Muscle of leg (tissue), 3 donors: ENCODE measurements at regions not wholly inside any gene's neighbourhood (a gene's known extent, or its start where the extent isn't known, plus 50 kb on each side); places are given as distances from the start of the nearest gene placed in this dataset.

ENCODE experiments used
- DNase-seq: peaks from one replicate; pipeline ENCODE4 v3.0.0; 2013
- H3K27ac ChIP-seq: one replicate; pipeline ENCODE4 v1.5.1; 2013; ENCODE audit warnings: mild to moderate bottlenecking, low read length, control low read depth
- H3K27me3 ChIP-seq: one replicate; pipeline ENCODE4 v1.6.1; 2013; ENCODE audit warnings: low read length; ENCODE audit not compliant: control insufficient read depth, insufficient read depth
- H3K36me3 ChIP-seq: one replicate; pipeline ENCODE4 v1.6.1; 2013; ENCODE audit warnings: low read length; ENCODE audit not compliant: control insufficient read depth, insufficient read depth
- H3K4me1 ChIP-seq: one replicate; pipeline ENCODE4 v1.6.1; 2013; ENCODE audit warnings: low read length; ENCODE audit not compliant: control insufficient read depth, insufficient read depth
- H3K4me3 ChIP-seq: one replicate; pipeline ENCODE4 v1.5.1; 2013; ENCODE audit warnings: low read length, control low read depth
- H3K9me3 ChIP-seq: replicated peaks from 2 replicates; pipeline ENCODE4 v1.6.1; 2013; ENCODE audit warnings: low read depth, low read length; ENCODE audit not compliant: control insufficient read depth
- WGBS: methylation state at CpG from one replicate; pipeline ENCODE4 v1.1.5; 2013; ENCODE audit warnings: missing lambda C conversion rate; ENCODE audit not compliant: insufficient coverage; 5-methylcytosine and 5-hydroxymethylcytosine counted together

DNA sequence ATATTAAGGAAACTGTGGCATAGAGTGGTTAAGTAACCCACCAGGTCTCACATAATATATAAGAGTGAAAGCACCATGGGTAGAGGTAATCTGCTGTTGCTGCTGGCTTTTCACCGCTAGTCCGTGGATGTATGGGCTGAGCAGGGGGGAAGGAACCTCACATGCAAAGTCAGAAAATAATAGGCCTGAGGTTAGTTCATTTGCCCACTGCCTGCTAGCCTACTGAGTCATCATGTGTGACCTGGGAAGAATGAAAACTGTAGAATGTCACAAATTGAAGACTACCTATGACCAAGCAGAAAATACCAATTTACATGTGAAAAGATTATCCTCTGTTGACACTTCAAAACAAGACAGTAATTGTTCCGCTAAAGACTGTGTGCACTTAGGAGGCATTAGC is 560.1 kb upstream of the FAT3 start:
- H3K4me3 ChIP-seq: no peak overlapping the region
- 28% methylated on average over 2 of the region's 3 CpGs for WGBS

DNA sequence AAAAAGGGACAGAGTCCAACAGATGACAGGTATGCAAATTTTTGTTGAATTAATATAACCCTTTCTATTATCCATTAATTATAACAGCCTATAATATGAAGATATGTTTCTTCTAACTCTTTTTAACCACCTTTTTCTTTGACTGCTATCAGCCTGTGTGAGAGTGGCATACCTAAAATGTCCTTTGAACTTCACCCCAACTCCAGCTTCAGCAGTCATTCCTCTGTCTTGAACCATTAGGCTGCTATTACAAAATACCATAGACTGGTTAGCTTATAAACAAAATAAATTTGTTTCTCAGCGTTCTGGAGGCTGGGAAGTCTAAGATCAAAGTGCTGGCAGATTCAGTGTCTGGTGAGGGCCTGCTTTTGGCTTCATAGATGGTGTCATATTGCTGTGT is 564.6 kb upstream of the FAT3 start:
- H3K27ac ChIP-seq: no peak overlapping the region
- no peak for DNase-seq
- H3K27me3 ChIP-seq: no peaks in the 10 kb centered on the region
- no peak overlapping the region for H3K4me3 ChIP-seq
- no peaks in the 10 kb centered on the region for H3K4me1 ChIP-seq
- 20% methylated on average over 1 of the region's 1 CpG for WGBS
- H3K9me3 ChIP-seq: no peaks in the 10 kb centered on the region
- no peaks in the 10 kb centered on the region for H3K36me3 ChIP-seq

More for the DNA sequence above, 560.1 kb upstream of the FAT3 start:
- DNase-seq: no peak
- Histone ChIP-seq H3K27ac (no peak overlapping the region), H3K27me3 (no peaks in the 10 kb centered on the region), H3K9me3 (no peaks in the 10 kb centered on the region), H3K36me3 (no peaks in the 10 kb centered on the region), H3K4me1 (no peaks in the 10 kb centered on the region)

DNA sequence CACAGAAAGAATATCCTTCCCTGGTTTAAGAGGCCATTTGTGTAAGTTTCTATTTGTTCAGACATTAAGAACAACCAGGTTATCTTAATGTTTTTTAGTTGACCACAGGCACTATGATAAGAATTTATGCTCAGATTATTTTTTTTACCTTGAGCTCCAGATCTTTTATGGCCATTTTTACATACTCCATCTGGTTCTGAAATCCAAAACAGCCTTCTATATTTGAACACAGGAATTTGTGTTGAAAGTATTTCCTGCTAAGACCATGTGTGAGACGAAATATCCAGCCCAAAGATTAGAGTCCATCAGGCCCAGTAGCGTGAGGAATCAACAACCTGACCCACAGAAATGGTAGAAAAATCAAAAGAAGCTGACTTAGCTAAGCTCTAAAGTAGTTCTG is 569.9 kb upstream of the FAT3 start:
- H3K4me3 ChIP-seq: no peak overlapping the region
- no peaks in the 10 kb centered on the region for H3K27me3 ChIP-seq
- no peaks in the 10 kb centered on the region for H3K9me3 ChIP-seq
- H3K27ac ChIP-seq: no peak overlapping the region
- H3K4me1 ChIP-seq: no peaks in the 10 kb centered on the region
- no CpG with 5 or more reads among the region's 2 CpGs for WGBS
- H3K36me3 ChIP-seq: no peaks in the 10 kb centered on the region
- DNase-seq: no peak

DNA sequence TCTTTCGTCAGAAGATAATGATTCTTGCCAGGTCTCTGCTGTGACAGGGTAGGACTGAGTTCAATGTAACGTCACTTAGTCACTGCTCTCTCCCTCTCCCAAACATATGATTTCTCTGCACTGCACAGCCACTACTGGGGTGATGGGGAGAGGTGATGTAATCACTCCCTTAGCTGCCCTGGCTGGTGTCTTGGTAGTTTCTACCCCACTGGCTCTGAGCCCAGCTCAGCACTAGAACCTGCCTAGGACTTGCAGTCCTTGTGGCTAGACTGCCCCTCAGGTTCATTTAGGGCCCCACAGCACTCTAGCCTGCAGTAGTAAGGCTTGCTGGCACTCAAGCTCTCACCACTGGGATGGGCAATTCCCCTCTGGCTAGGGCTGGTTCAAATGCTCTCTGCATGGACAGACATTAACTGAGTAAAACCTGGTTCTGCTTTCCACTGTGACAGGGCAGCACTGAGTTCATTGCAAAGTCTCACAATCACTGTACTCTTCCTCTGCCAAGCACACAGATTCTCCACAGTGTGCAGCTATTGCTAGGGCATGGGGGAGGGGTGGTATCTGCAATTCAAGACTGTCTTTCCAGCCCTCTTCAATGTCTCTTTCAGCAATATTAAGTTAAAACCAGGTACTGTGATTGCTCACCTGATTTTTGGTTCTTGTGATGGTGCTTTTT is 571.4 kb upstream of the FAT3 start:
- Histone ChIP-seq H3K27me3 (no peaks in the 10 kb centered on the region), H3K4me1 (no peaks in the 10 kb centered on the region), H3K9me3 (no peaks in the 10 kb centered on the region), H3K36me3 (no peaks in the 10 kb centered on the region), H3K4me3 (no peak overlapping the region), H3K27ac (no peak overlapping the region)
- DNase-seq: no peak
- WGBS: no CpG with 5 or more reads among the region's 2 CpGs

DNA sequence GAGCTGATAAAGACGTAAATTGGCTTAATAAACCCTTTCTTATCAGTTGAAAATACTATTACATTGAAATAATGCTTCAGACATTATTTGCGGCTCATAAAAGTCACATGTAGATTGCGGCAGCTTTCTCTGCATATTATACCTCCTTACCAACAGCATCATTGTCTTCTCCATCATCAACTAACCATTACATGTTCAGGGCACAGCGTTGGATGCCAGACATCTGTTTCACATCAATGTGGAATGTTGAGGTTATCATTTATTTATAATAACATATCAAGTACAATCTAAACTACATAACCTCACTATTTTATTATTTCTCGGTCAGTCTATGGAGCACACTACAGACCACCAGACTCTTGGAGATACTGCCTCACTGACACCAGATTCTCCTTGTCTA is 573.8 kb upstream of the FAT3 start:
- WGBS: no CpG with 5 or more reads among the region's 5 CpGs
- H3K4me3 ChIP-seq: no peak overlapping the region
- H3K36me3 ChIP-seq: no peaks in the 10 kb centered on the region
- no peak for DNase-seq
- no peaks in the 10 kb centered on the region for H3K27me3 ChIP-seq
- H3K9me3 ChIP-seq: no peaks in the 10 kb centered on the region
- H3K4me1 ChIP-seq: no peaks in the 10 kb centered on the region
- H3K27ac ChIP-seq: no peak overlapping the region

DNA sequence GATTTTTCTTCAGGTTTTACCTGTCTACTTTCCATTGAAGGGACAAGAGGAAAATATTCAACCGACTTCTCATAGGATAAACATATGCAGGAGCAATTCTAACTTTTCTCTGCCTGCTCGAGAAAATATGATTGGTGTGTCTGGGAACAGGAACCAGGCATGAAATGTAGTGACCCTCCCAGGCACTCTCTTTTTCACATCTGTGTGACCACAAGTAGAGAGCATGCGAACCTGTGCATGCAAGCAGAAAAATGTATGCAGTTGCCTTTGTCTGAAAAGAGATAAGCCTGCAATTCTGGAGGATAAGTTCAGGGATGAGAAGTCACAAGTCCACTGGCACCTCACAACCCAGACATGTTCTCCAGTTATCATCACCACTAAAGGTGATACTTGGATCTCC is 583.5 kb upstream of the FAT3 start:
- H3K4me1 ChIP-seq: no peaks in the 10 kb centered on the region
- no peak overlapping the region for H3K4me3 ChIP-seq
- no peaks in the 10 kb centered on the region for H3K36me3 ChIP-seq
- H3K27ac ChIP-seq: no peak overlapping the region
- no peaks in the 10 kb centered on the region for H3K9me3 ChIP-seq
- WGBS: 83% methylated on average over 1 of the region's 3 CpGs
- no peaks in the 10 kb centered on the region for H3K27me3 ChIP-seq
- no peak for DNase-seq

DNA sequence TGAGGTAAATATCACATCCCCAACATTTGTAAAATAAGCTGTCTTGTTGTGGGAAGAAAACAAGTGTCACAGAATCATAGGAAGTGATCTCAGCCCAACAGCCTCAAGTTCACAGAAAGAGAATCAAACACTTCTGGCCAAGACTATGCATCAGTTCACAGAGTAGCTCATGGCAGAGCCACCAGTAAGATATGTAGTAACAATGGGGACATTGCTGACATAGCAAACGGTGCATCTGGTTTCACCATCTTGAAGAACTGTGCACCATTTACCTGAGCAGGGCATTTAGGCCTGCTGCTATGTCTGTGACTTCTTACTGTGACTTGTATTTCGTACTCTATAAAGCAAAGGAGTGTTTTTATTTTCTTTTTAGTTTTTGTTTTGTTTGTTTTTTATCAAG is 585.3 kb upstream of the FAT3 start:
- WGBS: 75% methylated on average over 1 of the region's 2 CpGs
- Histone ChIP-seq H3K36me3 (no peaks in the 10 kb centered on the region), H3K9me3 (no peaks in the 10 kb centered on the region), H3K27me3 (no peaks in the 10 kb centered on the region), H3K27ac (no peak overlapping the region), H3K4me1 (no peaks in the 10 kb centered on the region), H3K4me3 (no peak overlapping the region)
- DNase-seq: no peak

DNA sequence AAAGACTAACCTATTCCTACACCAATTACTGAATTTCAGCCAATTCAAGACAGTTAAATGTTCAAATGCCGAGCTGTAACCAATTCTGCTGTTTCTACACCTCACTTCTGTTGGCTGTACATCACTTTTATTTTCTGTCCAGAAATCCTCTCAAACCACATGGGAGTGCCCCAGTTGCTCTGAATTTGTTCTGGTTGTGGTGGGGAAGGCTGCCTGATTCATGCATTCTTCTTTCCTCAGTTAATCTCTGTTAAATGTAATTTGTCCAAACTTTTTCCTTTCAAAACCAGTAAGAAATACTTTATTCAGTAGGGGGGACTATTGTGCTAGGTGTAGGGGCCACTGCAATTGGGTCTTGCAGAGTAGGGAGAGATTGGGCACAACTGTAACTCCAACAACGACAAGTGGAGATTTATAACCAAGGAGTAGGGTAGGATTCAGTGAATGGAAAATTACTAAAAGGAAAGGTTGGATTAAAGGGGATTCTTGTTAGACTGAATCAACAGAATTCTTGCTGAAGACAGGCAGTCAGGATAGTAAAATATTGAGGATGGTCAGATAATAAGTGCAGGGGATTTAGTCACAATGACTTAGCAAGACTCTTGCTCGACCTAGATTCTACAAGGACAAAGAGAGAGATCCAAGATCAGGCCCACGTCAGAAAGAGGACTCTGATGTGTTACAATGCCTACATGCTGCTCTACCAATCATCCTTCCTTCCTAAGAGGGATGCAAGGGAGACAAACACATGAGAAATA is 593.5 kb upstream of the FAT3 start:
- no peaks in the 10 kb centered on the region for H3K36me3 ChIP-seq
- no peak for DNase-seq
- H3K9me3 ChIP-seq: no peaks in the 10 kb centered on the region
- no peak overlapping the region for H3K27ac ChIP-seq
- no peak overlapping the region for H3K4me3 ChIP-seq
- H3K4me1 ChIP-seq: no peaks in the 10 kb centered on the region
- H3K27me3 ChIP-seq: no peaks in the 10 kb centered on the region
- WGBS: 73% methylated on average over 2 of the region's 4 CpGs

DNA sequence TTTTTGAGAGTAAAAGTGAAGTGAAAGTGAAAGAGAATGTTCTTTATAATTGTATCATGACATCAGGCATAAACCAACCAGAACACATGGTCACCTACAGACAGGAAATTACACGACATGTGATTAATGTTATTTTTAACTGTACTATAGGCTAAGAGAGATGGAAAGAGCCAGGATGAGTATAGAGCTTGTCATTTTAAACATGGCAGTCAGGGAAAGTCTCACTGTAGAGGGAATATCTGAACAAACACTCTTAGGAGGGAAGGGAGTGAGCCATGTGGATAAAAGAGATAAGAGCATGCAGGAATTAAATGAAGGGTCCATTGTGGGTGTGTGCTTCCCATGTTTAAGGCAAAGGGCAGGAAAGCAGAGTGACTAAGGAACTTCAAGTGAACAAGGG is 599.1 kb upstream of the FAT3 start:
- WGBS: no CpG with 5 or more reads among the region's 1 CpG
- Histone ChIP-seq H3K36me3 (no peaks in the 10 kb centered on the region), H3K27me3 (no peaks in the 10 kb centered on the region), H3K9me3 (no peaks in the 10 kb centered on the region), H3K27ac (no peak overlapping the region), H3K4me1 (no peaks in the 10 kb centered on the region), H3K4me3 (no peak overlapping the region)
- no peak for DNase-seq

DNA sequence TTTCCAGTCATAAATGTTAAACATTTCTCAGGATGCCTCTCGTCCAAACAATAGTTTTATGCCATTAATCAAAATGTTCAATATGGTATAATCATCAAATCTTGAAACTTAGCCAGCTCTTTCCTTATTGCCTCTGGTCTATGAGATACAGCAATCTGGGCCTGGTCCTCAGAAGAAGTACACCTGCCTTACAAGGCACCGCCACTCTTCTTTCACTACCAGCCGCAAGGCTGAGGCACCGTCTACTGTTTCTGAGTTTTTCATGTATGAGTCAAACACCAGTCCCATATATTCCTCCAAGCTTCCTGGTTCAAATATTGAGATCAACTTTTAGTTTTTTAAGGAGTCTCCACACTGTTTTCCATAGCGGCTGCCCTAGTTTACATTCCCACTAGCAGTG is 600.6 kb upstream of the FAT3 start:
- 75% methylated on average over 3 of the region's 5 CpGs for WGBS

More for the DNA sequence above, 600.6 kb upstream of the FAT3 start:
- no peak for DNase-seq
- Histone ChIP-seq H3K27me3 (no peaks in the 10 kb centered on the region), H3K4me3 (no peak overlapping the region), H3K4me1 (no peaks in the 10 kb centered on the region), H3K27ac (no peak overlapping the region), H3K9me3 (no peaks in the 10 kb centered on the region), H3K36me3 (no peaks in the 10 kb centered on the region)
